ENCODE measurements at regions not wholly inside any gene's neighbourhood (a gene's known extent, or its start where the extent isn't known, plus 50 kb on each side); places are given as distances from the start of the nearest gene placed in this dataset.

DNA sequence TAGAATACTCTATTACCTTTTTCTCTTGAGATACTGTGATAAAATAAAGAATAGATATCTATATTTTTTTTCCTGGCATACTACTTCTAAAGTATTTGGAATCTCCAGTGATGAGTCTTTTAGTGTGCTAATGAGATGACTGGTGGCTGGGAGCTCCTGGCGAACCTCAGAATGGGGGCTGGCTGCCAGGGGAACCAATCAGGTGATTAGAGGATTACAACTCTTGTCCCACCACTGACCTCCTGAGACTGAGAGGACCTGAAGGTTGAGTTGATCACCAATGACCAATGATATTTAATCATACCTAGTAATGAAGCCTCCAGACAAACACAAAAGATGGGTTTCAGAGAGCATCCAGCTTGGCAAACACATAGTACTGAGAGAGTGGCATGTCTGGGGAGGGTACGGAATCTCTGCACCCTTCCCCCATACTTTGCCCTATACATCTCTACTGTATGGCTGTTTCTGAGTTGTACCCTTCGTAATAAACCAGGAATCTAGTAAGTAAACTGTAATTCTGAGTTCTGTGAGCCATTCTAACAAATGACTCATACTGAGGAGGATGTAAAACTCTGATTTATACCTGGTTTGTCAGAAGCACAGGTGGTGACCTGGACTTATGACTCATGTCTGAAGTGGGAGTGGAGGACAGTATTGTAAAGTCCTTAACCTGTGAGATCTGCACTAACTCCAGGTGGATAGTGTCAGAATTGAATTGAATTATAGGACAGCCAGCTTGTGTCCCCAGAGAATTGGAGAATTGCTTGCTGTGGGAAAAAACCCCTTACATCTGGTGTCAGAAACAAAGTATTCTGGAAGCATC, 325.3 kb upstream of the LRRC4C start:
- H3K27me3 ChIP-seq: no peaks in the 10 kb centered on the region
- H3K36me3 ChIP-seq: no peaks in the 10 kb centered on the region
- no peaks in the 10 kb centered on the region for H3K9me3 ChIP-seq
- no peaks in the 10 kb centered on the region for H3K4me1 ChIP-seq
- no peak overlapping the region for H3K4me3 ChIP-seq
- H3K27ac ChIP-seq: no peak overlapping the region
- TF ChIP-seq CTCF (IDR thresholded peaks at IDR 0.05) (no peak), POLR2AphosphoS5 (IDR thresholded peaks at IDR 0.05) (no peak), POLR2A (IDR thresholded peaks at IDR 0.05) (no peak)
- DNase-seq (ENCODE audit: low spot score in 2 of 2): no peak
- intact Hi-C loops (cut with DNase I; ENCODE audit: low total_unique reads): no loop called here

GRCh38 chr11:41786087-41786486, 326.6 kb upstream of the LRRC4C start:
- no peak for DNase-seq (ENCODE audit: low spot score in 2 of 2)
- H3K27ac ChIP-seq: no peak overlapping the region
- intact Hi-C loops (cut with DNase I; ENCODE audit: low total_unique reads): no loop called here
- H3K9me3 ChIP-seq: peaks cover 0 to 5% of the 10 kb centered on the region in 2 donors
- H3K27me3 ChIP-seq: no peaks in the 10 kb centered on the region
- no peak overlapping the region for H3K4me3 ChIP-seq
- no peaks in the 10 kb centered on the region for H3K4me1 ChIP-seq
- no peaks in the 10 kb centered on the region for H3K36me3 ChIP-seq
- TF ChIP-seq POLR2A (IDR thresholded peaks at IDR 0.05) (no peak), POLR2AphosphoS5 (IDR thresholded peaks at IDR 0.05) (no peak), CTCF (IDR thresholded peaks at IDR 0.05) (no peak)

GRCh38 chr11:41788177-41788576, 328.7 kb upstream of the LRRC4C start:
- Histone ChIP-seq H3K9me3 (peaks cover 0 to 9% of the 10 kb centered on the region in 2 donors), H3K27me3 (no peaks in the 10 kb centered on the region), H3K27ac (no peak overlapping the region), H3K4me1 (no peaks in the 10 kb centered on the region), H3K4me3 (no peak overlapping the region), H3K36me3 (no peaks in the 10 kb centered on the region)
- intact Hi-C loops (cut with DNase I; ENCODE audit: low total_unique reads): no loop called here
- DNase-seq (ENCODE audit: low spot score in 2 of 2): no peak
- TF ChIP-seq CTCF (IDR thresholded peaks at IDR 0.05) (no peak), POLR2A (IDR thresholded peaks at IDR 0.05) (no peak), POLR2AphosphoS5 (IDR thresholded peaks at IDR 0.05) (no peak)

GRCh38 chr11:41789376-41789775, 329.9 kb upstream of the LRRC4C start:
- no peaks in the 10 kb centered on the region for H3K4me1 ChIP-seq
- H3K36me3 ChIP-seq: no peaks in the 10 kb centered on the region
- H3K27me3 ChIP-seq: no peaks in the 10 kb centered on the region
- peaks cover 0 to 9% of the 10 kb centered on the region in 2 donors for H3K9me3 ChIP-seq
- no peak overlapping the region for H3K4me3 ChIP-seq
- intact Hi-C loops (cut with DNase I; ENCODE audit: low total_unique reads): no loop called here
- no peak overlapping the region for H3K27ac ChIP-seq
- TF ChIP-seq POLR2AphosphoS5 (IDR thresholded peaks at IDR 0.05) (no peak), CTCF (IDR thresholded peaks at IDR 0.05) (no peak), POLR2A (IDR thresholded peaks at IDR 0.05) (no peak)
- DNase-seq (ENCODE audit: low spot score in 2 of 2): no peak

GRCh38 chr11:41795004-41795403, 335.6 kb upstream of the LRRC4C start:
- intact Hi-C loops (cut with DNase I; ENCODE audit: low total_unique reads): no loop called here
- H3K36me3 ChIP-seq: no peaks in the 10 kb centered on the region
- DNase-seq (ENCODE audit: low spot score in 2 of 2): no peak
- no peaks in the 10 kb centered on the region for H3K27me3 ChIP-seq
- TF ChIP-seq POLR2A (IDR thresholded peaks at IDR 0.05): no peak
- no peak for TF ChIP-seq CTCF (IDR thresholded peaks at IDR 0.05)
- TF ChIP-seq POLR2AphosphoS5 (IDR thresholded peaks at IDR 0.05): no peak
- no peak overlapping the region for H3K27ac ChIP-seq
- no peaks in the 10 kb centered on the region for H3K4me1 ChIP-seq
- H3K9me3 ChIP-seq: peaks cover 0 to 9% of the 10 kb centered on the region in 2 donors
- no peak overlapping the region for H3K4me3 ChIP-seq
